Activated naive CD8-positive, alpha-beta T cell treated with anti-CD3 and anti-CD28 coated beads for 36 hours (primary cell): ENCODE measurements at regions not wholly inside any gene's neighbourhood (a gene's known extent, or its start where the extent isn't known, plus 50 kb on each side); places are given as distances from the start of the nearest gene placed in this dataset.

ENCODE experiments used
- DNase-seq: peaks from one replicate; pipeline ENCODE4 v3.0.0; 2021
- H3K27ac Mint-ChIP-seq: one replicate; pipeline ENCODE4 v1.8.0; 2022; ENCODE audit warnings: mild to moderate bottlenecking, moderate library complexity, mixed read lengths
- H3K27me3 Mint-ChIP-seq: one replicate; pipeline ENCODE4 v1.8.0; 2022; ENCODE audit warnings: mild to moderate bottlenecking, mixed read lengths
- H3K36me3 Mint-ChIP-seq: one replicate; pipeline ENCODE4 v1.8.0; 2021; ENCODE audit warnings: mild to moderate bottlenecking, mixed read lengths
- H3K4me1 Mint-ChIP-seq: one replicate; pipeline ENCODE4 v1.8.0; 2021; ENCODE audit warnings: mixed read lengths
- H3K4me3 Mint-ChIP-seq: one replicate; pipeline ENCODE4 v1.8.0; 2022; ENCODE audit warnings: mild to moderate bottlenecking, moderate library complexity, mixed read lengths
- H3K9me3 Mint-ChIP-seq: one replicate; pipeline ENCODE4 v1.8.0; 2022; ENCODE audit warnings: mixed read lengths

DNA sequence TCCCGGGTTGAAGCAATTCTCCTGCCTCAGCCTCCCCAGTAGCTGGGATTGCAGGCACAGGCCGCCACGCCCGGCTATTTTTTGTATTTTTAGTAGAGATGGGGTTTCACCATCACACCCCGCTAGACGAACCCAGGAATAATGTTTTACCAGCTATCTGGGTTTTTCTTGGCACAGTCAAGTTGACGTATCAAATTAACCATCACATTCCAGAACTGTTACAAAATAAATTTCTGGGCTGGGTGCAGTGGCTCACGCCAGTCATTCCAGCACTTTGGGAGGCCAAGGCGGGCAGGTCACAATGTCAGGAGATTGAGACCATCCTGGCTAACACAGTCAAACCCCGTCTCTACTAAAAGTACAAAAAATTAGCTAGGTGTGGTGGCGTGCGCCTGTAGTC is 501.2 kb downstream of the SHISA9 start:
- H3K4me1 Mint-ChIP-seq = no peaks in the 10 kb centered on the region

DNA sequence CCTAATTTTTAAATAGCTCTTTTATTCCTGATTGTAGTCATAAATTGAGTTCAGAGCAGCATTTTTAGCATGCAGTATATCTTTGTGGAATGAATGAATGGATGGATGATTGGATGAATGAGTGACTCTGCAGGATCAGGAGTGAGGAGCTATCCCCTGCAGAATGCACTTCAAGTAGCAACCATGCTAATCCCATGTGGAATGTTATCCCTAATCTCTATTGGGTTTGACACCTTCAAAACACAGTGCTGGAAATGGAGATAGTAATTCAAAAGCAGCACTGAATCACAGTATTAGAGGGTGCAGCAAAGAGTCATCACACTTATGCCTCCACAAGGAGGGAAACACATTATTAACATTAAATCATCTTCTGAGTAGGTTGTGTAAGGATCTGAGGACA is 501.9 kb downstream of the SHISA9 start:
- H3K36me3 Mint-ChIP-seq = no peaks in the 10 kb centered on the region
- no peaks in the 10 kb centered on the region for H3K27me3 Mint-ChIP-seq
- no peak overlapping the region for H3K27ac Mint-ChIP-seq
- no peak for DNase-seq
- H3K4me1 Mint-ChIP-seq = no peaks in the 10 kb centered on the region
- no peak overlapping the region for H3K4me3 Mint-ChIP-seq
- peaks cover 5% of the 10 kb centered on the region for H3K9me3 Mint-ChIP-seq

More for the DNA sequence above, 501.2 kb downstream of the SHISA9 start:
- no peaks in the 10 kb centered on the region for H3K36me3 Mint-ChIP-seq
- no peaks in the 10 kb centered on the region for H3K27me3 Mint-ChIP-seq
- DNase-seq = no peak
- peaks cover 5% of the 10 kb centered on the region for H3K9me3 Mint-ChIP-seq
- no peak overlapping the region for H3K27ac Mint-ChIP-seq
- H3K4me3 Mint-ChIP-seq = no peak overlapping the region

DNA sequence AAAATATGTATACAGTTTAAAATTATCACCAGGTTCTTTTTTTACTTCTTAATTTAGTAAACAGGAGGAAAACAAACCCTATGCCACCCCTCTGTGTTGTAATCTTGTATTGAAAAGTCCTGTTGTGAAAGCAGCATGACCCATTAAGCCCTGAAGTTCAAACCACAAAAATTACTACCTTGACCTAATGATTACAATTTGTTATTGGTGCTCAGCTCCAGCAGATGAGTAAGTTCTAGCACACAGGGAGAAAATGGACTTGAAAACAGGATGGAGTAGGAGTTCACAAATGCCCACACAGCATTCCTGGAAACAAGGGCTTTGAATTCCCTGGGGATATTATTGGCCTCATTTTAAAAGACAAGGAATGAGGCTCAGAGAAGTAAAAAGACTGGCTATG is 505.8 kb upstream of the ERCC4 start:
- Mint-ChIP-seq H3K27ac (no peak overlapping the region), H3K36me3 (no peaks in the 10 kb centered on the region), H3K4me1 (no peaks in the 10 kb centered on the region), H3K4me3 (no peak overlapping the region), H3K9me3 (peaks cover 4% of the 10 kb centered on the region), H3K27me3 (peaks cover 4% of the 10 kb centered on the region)
- no peak for DNase-seq

DNA sequence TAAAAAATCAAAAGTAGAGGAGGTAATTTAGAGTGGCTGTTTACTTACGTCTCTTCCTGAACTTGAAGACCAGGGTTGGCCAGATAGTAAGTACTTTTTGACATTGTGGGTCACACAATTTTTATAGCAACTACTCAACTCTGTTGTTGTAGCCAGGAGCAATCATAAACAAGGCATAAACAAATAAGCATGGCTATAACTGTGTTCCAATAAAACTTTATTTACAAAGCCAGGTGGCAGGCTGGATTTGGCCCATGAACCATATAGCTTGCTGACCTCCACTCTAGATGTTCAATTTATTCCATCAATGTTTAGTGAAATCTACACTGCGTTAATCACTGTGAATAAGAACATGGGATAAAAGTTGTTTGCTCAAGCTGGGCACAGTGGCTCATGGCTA is 500.4 kb upstream of the ERCC4 start:
- H3K27me3 Mint-ChIP-seq = no peaks in the 10 kb centered on the region
- H3K9me3 Mint-ChIP-seq = peaks cover 4% of the 10 kb centered on the region
- no peak overlapping the region for H3K27ac Mint-ChIP-seq
- H3K36me3 Mint-ChIP-seq = no peaks in the 10 kb centered on the region
- H3K4me1 Mint-ChIP-seq = no peaks in the 10 kb centered on the region
- DNase-seq = no peak
- H3K4me3 Mint-ChIP-seq = no peak overlapping the region

DNA sequence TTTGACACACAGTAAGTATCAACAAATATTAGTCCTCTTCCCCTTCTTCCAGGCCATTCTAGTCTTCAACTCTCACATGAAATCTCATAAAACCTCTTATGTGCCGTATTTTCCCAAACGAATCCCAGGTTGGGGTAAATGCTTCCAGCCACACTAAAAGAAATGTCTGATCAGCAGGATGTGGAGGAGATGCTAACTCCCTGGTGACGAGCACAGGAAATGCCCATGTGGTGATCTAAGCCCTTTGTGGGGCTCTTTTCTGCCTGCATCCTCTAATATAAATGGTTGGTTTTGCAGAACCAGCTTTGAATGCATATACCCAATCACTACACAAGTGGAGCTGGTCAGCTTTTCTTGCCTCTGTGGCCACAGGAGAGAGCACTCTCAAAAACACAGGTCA is 498.2 kb upstream of the ERCC4 start:
- peaks cover 7% of the 10 kb centered on the region for H3K27me3 Mint-ChIP-seq
- DNase-seq = no peak
- no peaks in the 10 kb centered on the region for H3K36me3 Mint-ChIP-seq
- H3K9me3 Mint-ChIP-seq = no peaks in the 10 kb centered on the region
- H3K4me1 Mint-ChIP-seq = no peaks in the 10 kb centered on the region
- H3K4me3 Mint-ChIP-seq = no peak overlapping the region
- H3K27ac Mint-ChIP-seq = no peak overlapping the region

DNA sequence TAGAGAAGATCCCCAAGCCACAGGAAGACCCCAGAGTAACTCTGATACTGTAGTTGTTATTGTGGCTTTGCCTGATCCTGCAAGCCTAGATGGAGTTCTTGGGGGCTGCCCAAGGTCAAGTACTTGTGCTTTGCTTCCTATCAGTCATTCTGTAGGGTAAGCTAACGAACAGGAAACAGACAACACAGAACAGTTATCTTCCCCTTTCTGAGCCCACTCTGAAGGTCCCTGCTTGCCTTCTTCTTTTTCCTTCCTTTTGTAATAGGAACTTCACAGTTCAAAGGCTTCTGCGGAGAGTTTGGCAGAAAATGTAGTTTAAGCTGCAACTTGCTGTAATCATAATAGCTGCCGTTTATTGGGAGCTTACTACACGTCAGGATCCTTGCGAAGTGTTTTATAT is 494.1 kb upstream of the ERCC4 start:
- Mint-ChIP-seq H3K36me3 (no peaks in the 10 kb centered on the region), H3K4me3 (no peak overlapping the region), H3K27me3 (peaks cover 7% of the 10 kb centered on the region), H3K9me3 (no peaks in the 10 kb centered on the region), H3K4me1 (no peaks in the 10 kb centered on the region), H3K27ac (no peak overlapping the region)
- no peak for DNase-seq

DNA sequence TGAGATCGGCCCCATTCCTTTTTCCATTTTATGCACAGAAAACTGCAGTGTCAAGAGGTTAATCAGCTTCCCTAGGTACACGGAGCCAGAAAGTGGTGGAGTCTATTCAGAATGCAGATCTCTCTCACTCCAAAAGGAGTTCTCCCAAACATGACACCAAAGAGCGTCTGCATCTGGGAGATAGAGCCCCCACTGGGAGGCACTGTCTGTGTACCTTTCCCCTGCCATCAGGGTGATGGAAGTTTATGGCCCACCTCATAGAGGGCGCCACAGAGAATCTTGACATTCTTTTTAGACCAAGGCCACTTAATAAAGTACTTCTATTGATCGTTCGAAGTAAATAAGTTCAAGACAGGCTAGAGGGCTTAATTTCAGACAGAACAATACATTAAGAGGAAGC is 493.7 kb upstream of the ERCC4 start:
- no peaks in the 10 kb centered on the region for H3K36me3 Mint-ChIP-seq
- H3K27ac Mint-ChIP-seq = no peak overlapping the region
- no peaks in the 10 kb centered on the region for H3K4me1 Mint-ChIP-seq
- DNase-seq = no peak
- H3K27me3 Mint-ChIP-seq = peaks cover 7% of the 10 kb centered on the region
- H3K4me3 Mint-ChIP-seq = no peak overlapping the region
- H3K9me3 Mint-ChIP-seq = no peaks in the 10 kb centered on the region

DNA sequence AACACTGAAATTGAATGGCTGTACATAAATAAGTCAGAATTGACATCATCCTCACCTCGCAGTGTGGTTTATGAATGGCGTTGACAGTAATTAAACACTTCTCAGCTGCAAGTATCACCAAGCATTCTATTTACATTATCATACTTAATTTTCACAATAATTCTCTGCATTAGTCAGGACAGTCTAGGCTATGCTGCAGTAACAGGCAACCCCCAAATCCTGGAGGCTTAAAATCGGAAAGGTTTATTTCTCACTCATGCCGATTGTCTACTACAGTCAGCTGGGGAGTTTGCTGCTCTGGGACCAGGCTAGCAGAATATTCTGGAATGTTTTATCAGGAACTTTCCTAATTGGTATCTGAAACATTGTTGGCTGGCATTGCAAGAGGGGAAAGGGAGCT is 493.2 kb upstream of the ERCC4 start:
- Mint-ChIP-seq H3K4me1 (no peaks in the 10 kb centered on the region), H3K9me3 (no peaks in the 10 kb centered on the region), H3K36me3 (no peaks in the 10 kb centered on the region), H3K27me3 (peaks cover 7% of the 10 kb centered on the region), H3K4me3 (no peak overlapping the region), H3K27ac (no peak overlapping the region)
- DNase-seq = no peak

DNA sequence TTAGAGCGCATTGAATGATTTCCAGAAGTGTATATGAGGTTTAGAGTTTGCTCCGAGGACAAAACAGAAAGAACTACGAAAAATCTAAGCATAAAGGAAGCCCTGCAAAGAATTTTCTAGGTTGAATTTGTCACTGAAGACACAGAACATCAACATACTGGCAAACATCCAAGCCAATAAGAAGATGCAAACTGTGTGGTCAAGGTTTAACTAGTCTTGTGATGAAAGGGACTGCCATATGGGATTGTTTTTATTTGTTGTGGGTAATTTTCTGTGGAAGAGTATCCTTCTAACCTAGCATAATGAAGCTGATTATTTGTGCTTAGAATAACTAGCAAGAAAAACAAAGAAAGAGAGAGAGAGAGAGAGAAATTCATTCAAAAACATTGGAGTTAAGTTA is 492.0 kb upstream of the ERCC4 start:
- Mint-ChIP-seq H3K9me3 (no peaks in the 10 kb centered on the region), H3K4me3 (no peak overlapping the region), H3K36me3 (no peaks in the 10 kb centered on the region), H3K27me3 (peaks cover 7% of the 10 kb centered on the region), H3K27ac (no peak overlapping the region), H3K4me1 (no peaks in the 10 kb centered on the region)
- no peak for DNase-seq

DNA sequence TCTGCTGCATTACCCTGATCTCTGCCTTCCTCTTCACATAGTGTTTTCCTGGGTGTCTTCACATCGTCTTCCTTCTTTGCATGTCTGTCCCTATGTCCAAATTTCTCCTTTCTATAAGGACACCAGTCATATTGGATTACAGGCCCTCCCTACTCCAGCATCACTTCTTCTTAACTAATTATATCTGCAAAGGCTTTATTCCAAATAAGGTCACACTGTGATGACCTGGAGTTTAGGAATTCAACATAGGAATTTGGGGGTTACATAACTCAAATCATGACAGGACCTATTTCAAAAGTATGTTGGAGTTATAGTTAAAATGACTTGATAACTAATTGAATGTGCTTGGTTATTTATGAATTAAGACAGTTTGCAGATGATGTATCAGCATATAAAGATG is 490.5 kb upstream of the ERCC4 start:
- Mint-ChIP-seq H3K36me3 (no peaks in the 10 kb centered on the region), H3K9me3 (no peaks in the 10 kb centered on the region), H3K4me1 (no peaks in the 10 kb centered on the region), H3K27ac (no peak overlapping the region), H3K27me3 (peaks cover 7% of the 10 kb centered on the region), H3K4me3 (no peak overlapping the region)
- DNase-seq = no peak

DNA sequence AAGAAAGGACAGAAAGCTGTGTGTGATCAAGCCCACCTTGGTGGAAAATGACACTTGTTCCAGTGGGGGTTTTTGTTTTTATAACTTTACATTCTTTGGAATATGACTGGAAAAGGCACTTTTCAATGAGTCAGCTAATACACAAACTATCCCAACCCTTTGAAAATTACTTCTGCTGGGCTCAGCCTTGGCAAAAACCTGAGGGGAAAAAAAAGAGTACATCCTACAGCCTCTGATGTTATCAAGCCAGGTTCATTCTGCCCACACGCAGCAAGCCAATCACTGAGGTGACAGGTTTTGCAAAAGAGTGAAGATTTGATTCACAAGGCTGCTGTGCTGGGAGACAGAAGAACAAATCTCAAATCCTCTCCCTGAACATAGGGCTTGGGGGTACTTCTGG is 484.5 kb upstream of the ERCC4 start:
- Mint-ChIP-seq H3K4me1 (no peaks in the 10 kb centered on the region), H3K4me3 (no peak overlapping the region), H3K9me3 (no peaks in the 10 kb centered on the region), H3K27me3 (no peaks in the 10 kb centered on the region), H3K27ac (no peak overlapping the region), H3K36me3 (no peaks in the 10 kb centered on the region)
- no peak for DNase-seq

DNA sequence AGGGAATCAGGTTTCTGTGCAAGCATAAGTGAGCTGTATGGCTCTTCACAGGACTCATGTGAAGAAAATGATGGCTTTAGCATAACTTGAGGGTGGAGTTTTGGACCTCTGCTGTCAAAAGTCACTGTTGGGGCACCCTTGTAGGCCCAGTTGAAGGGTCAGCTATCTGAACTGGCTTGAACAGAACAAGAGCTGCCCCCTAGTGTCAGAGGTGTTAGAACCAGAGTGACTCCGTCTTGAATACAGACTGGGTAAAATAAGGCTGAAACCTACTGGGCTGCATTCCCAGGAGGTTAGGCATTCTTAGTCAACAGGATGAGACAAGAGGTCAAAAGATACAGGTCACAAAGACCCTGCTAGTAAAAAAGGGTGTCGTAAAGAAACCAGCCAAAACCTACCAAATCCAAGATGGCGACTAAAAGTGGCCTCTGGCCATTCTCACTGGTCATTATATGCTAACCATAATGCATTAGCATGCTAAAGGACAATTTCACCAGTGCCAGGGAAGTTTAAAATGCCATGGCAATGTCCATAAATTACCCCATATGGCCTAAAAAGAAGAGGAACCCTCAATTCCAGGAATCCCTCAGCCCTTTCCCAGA is 484.0 kb upstream of the ERCC4 start:
- Mint-ChIP-seq H3K4me3 (no peak overlapping the region), H3K27ac (no peak overlapping the region), H3K27me3 (no peaks in the 10 kb centered on the region), H3K4me1 (no peaks in the 10 kb centered on the region), H3K36me3 (no peaks in the 10 kb centered on the region), H3K9me3 (no peaks in the 10 kb centered on the region)
- DNase-seq = no peak

DNA sequence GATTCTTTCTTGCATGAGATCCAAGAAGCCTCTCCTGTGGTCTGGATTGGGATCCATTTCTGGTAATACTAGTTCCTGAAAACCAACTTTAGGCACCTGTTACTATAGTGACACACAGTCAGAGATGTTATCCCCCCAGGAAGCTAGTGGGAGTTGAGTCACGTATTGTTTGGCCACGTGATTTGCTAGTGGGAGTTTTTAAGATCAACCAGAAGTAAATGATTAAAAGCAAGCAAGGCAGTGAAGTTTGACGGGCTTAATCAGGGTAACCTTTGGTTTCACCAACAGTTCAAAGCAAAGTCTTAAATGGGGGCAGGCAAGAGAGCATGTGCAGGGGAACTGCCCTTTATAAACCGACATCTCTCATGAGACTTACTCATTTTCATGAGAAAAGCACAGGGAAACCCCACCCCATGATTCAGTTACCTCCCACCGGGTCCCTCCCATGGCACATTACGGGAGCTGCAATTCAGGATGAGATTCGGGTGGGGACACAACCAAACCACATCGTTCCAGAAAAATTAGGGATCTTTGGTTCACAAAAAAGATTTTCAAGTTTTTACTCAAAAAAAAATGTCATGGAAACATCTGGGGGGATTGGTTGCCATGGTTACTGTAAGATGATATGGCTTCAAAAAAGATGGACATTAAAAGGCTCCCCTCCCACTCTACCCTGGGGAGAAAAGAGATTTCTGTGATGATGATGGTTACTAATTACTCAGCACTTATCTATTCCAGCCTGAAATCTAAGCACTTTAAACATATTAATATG is 483.1 kb upstream of the ERCC4 start:
- no peak overlapping the region for H3K27ac Mint-ChIP-seq
- DNase-seq = no peak
- H3K4me3 Mint-ChIP-seq = no peak overlapping the region
- no peaks in the 10 kb centered on the region for H3K9me3 Mint-ChIP-seq
- H3K27me3 Mint-ChIP-seq = no peaks in the 10 kb centered on the region
- H3K4me1 Mint-ChIP-seq = no peaks in the 10 kb centered on the region
- H3K36me3 Mint-ChIP-seq = no peaks in the 10 kb centered on the region

DNA sequence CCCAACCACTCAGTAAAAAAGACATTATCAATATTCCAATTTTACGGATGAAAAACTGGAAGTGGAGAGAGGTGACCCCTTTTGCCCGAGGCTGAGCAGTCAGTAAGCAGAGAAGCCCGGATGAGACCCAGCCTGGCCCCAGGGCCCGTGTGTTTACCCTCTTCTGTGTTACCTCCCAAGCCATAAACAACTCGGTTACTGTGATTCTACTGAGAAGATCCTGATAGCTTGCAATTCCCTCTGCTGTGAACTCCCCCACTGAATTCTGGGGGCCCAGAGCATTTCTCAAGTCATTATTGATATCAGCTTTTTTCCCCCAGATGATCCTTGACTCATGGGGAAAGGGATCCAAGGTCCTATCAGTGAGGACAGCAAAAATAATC is 482.6 kb upstream of the ERCC4 start:
- H3K9me3 Mint-ChIP-seq = no peaks in the 10 kb centered on the region
- H3K36me3 Mint-ChIP-seq = no peaks in the 10 kb centered on the region
- no peaks in the 10 kb centered on the region for H3K27me3 Mint-ChIP-seq
- no peak overlapping the region for H3K27ac Mint-ChIP-seq
- no peak overlapping the region for H3K4me3 Mint-ChIP-seq
- no peak for DNase-seq
- H3K4me1 Mint-ChIP-seq = no peaks in the 10 kb centered on the region

DNA sequence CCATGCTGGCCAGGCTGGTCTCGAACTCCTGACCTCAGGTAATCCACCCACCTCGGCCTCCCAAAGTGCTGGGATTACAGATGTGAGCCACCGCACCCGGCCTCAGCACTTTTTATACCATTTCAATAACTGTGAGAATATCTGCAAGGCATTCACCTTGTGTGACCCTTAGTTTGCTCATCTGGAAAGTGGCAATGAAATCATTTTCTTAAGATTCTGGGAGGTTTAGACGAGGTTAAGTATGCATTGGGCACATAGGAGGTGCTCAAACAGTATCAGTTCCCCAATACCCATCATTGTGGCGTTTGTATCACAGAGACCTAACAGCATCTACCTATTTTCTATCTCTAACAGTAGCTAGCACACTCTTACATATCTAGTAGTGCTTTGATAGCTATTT is 481.9 kb upstream of the ERCC4 start:
- Mint-ChIP-seq H3K36me3 (no peaks in the 10 kb centered on the region), H3K4me1 (no peaks in the 10 kb centered on the region), H3K27ac (no peak overlapping the region), H3K27me3 (no peaks in the 10 kb centered on the region), H3K9me3 (no peaks in the 10 kb centered on the region), H3K4me3 (no peak overlapping the region)
- DNase-seq = no peak

DNA sequence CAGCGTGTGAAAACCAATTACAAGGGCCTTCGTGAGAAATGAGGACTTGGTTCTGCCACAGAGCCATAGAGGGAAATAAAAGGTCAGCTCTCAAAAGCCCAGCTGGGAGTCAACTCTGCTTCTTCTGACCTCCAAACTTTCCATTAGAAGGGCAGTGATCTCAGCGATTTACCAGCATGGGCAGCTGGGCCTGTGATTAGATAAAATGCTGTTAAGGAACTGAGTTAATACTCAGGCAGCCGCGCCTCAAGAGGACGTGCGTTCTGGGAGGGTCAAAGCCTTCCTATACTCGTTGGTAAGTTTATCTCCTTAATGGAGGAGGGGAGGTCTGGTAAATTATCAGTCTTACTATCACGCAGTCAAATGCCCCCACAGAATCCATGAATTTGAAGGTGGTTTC is 480.2 kb upstream of the ERCC4 start:
- no peaks in the 10 kb centered on the region for H3K9me3 Mint-ChIP-seq
- H3K36me3 Mint-ChIP-seq = no peaks in the 10 kb centered on the region
- H3K4me1 Mint-ChIP-seq = no peaks in the 10 kb centered on the region
- H3K27ac Mint-ChIP-seq = no peak overlapping the region
- peaks cover 11% of the 10 kb centered on the region for H3K27me3 Mint-ChIP-seq
- DNase-seq = no peak
- no peak overlapping the region for H3K4me3 Mint-ChIP-seq
